GM12872 (cell line): ENCODE measurements at regions not wholly inside any gene's neighbourhood (a gene's known extent, or its start where the extent isn't known, plus 50 kb on each side); places are given as distances from the start of the nearest gene placed in this dataset.

Source experiments
- CTCF ChIP-seq: IDR thresholded peaks from 3 replicates; pipeline ENCODE4 v1.5.1; 2011; ENCODE audit warnings: low read depth, mild to moderate bottlenecking, low read length, moderate library complexity; ENCODE audit not compliant: insufficient read depth

- no peak for TF ChIP-seq CTCF
These were observed 373.5 kb downstream of the HTR1B start for GRCh38 chr6:77089776-77090175.

- TF ChIP-seq CTCF = no peak
These were observed 389.1 kb downstream of the HTR1B start for GRCh38 chr6:77074037-77074713.

- no peak for TF ChIP-seq CTCF
These were observed 389.9 kb downstream of the HTR1B start for GRCh38 chr6:77073410-77073760.

GRCh38 chr6:77072694-77073409, 390.4 kb downstream of the HTR1B start:
- no peak for TF ChIP-seq CTCF

GRCh38 chr6:77063494-77063893, 399.8 kb downstream of the HTR1B start:
- TF ChIP-seq CTCF = no peak

- no peak for TF ChIP-seq CTCF
These were observed 407.6 kb downstream of the HTR1B start for GRCh38 chr6:77055711-77056110.

- no peak for TF ChIP-seq CTCF
These were observed 422.6 kb downstream of the HTR1B start for GRCh38 chr6:77040568-77041195.
